Astrocyte of the cerebellum (primary cell): ENCODE measurements at regions not wholly inside any gene's neighbourhood (a gene's known extent, or its start where the extent isn't known, plus 50 kb on each side); places are given as distances from the start of the nearest gene placed in this dataset.

Experiments
- DNase-seq: peaks from one replicate; pipeline ENCODE4 v3.0.0-alpha.2; 2011; ENCODE audit warnings: low read depth
- H3K4me3 ChIP-seq: 2 replicates; pipeline ENCODE4 v1.5.1; 2011; ENCODE audit warnings: mild to moderate bottlenecking, low read depth, low read length, moderate library complexity
- CTCF ChIP-seq: IDR thresholded peaks from 2 replicates; pipeline ENCODE4 v1.5.1; 2012; ENCODE audit warnings: low read length, low read depth, moderate library complexity, mild to moderate bottlenecking; ENCODE audit errors: missing control alignments
- in situ Hi-C: cut with HindIII; loops from 2 replicates; pipeline ENCODE4 v1.10.0; 2017; ENCODE audit warnings: low sequenced_read_pairs

- no peak for TF ChIP-seq CTCF
- in situ Hi-C loops = no loop called here
- DNase-seq = no peak
- H3K4me3 ChIP-seq = no peak overlapping the region
These were observed 779.9 kb upstream of the CNTNAP5 start for GRCh38 chr2:123245156-123245555.

GRCh38 chr2:123258877-123259539 is 766.1 kb upstream of the CNTNAP5 start:
- no peak for TF ChIP-seq CTCF
- no peak overlapping the region for H3K4me3 ChIP-seq
- DNase-seq = no peak
- in situ Hi-C loops = no loop called here

- DNase-seq = no peak
- H3K4me3 ChIP-seq = no peak overlapping the region
- in situ Hi-C loops = no loop called here
- TF ChIP-seq CTCF = no peak
These were observed 762.2 kb upstream of the CNTNAP5 start for GRCh38 chr2:123262856-123263255.

- no peak for TF ChIP-seq CTCF
- in situ Hi-C loops = no loop called here
- no peak for DNase-seq
- H3K4me3 ChIP-seq = no peak overlapping the region
These were observed 741.7 kb upstream of the CNTNAP5 start for GRCh38 chr2:123283431-123283830.

GRCh38 chr2:123303731-123304130 is 721.4 kb upstream of the CNTNAP5 start:
- DNase-seq = no peak
- in situ Hi-C loops = no loop called here
- TF ChIP-seq CTCF = no peak
- no peak overlapping the region for H3K4me3 ChIP-seq
